ENCODE measurements at regions not wholly inside any gene's neighbourhood (a gene's known extent, or its start where the extent isn't known, plus 50 kb on each side); places are given as distances from the start of the nearest gene placed in this dataset.

DNA sequence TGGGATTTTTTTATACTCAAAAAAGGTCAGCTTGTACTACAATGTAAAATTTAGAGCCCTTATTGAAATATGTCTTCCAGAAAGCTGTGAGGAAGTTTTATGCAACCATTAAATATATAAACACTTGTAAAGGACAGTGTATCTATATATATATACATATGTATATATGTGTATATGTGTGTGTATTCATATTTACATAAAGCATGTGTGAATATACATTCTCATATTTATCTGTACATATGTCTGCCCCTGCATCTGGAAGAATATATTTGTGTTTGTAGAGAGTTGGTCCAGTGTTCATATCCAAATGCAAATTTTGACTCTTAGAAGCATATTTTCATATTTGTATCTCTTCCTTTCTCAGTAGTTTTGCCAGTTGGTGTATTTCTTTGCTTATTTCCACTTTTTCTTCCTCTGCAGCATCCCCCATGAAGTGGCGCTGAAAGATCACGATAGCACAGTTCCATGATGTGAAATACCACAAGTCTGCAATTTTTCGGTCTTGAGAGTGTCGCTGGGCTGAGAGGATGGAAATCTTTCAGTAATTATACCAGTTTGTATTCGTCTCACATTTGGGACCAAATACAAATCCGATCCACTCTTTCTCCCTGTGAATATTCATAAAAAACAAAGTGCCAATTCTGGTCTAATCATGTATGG, 311.7 kb upstream of the DPH6 start:
- no peak for DNase-seq (ENCODE audit: low read depth)

DNA sequence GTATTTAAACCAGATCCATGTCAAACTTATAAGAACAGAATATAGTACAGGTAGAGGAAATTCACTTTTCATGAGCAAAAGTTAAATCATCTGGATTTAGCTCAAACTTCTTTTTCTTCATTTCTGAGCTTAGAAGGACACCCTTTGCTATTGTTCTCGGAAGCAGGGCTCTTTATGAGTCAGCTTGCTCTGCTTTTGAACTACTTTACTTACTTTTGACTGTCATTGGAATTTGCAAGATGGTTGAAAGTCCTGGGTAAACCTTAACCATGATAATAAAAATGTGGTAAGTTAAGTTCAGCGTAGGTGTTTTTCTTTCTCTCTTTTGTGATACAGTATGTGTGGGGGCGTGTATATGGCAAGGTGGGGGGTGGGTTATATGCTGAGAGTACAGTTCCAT, 312.7 kb upstream of the DPH6 start:
- DNase-seq (ENCODE audit: low read depth): no peak

DNA sequence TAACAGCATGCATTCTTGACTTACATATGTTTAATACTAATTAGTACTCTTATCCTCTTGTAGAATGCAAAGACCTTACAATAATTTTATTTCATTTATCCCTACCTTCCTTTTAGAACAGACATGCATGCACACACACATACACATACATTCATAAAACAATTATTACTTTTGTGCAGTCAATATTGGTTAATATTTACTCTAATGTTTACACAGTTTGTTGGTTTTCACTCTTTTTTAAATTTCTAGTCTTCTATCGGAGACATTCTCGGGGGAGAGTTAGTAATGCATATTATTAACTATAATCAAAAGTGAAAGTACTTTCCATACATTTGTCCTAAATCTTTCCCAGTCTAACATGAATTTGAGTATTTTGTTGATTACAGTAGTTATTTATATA, 317.7 kb upstream of the DPH6 start:
- no peak for DNase-seq (ENCODE audit: low read depth)

DNA sequence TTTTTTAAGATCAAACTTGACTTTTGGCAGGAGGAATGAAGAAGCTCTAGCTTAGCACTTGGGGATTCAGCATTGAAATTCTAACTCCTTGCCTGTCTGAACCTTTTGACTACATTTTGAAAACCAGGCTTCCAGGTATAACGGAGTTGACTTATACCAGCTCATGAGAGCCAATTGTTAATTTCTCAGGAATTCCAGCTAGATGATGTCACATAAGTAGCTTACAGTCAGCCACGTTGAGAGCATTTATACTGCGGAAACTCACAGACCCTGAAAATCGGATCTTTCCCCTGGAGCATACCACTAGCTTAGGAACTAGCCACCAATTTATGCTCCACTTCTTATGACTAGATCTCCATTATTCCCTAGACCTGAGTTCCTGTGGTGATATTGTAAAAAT, 321.4 kb upstream of the DPH6 start:
- no peak for DNase-seq (ENCODE audit: low read depth)

DNA sequence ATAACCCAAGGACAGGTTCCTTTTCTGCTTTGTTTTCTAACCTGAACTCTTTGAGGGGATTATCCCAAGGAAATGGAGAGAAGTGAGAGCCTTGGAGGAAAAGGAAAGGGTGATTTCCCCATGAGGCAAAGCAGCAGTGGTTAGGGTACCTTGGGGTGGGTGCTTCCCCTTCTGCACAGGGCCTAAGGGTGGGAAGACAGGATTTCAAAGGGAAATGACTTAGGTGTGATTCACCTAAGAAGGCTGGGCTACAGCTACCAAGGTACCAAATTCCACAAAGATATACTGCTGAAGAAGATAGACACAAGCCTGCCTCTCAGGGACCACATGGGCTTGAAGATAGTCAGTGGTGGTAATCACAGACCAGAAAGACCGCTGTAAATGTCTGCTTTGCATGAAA, 325.3 kb upstream of the DPH6 start:
- no peak for DNase-seq (ENCODE audit: low read depth)

DNA sequence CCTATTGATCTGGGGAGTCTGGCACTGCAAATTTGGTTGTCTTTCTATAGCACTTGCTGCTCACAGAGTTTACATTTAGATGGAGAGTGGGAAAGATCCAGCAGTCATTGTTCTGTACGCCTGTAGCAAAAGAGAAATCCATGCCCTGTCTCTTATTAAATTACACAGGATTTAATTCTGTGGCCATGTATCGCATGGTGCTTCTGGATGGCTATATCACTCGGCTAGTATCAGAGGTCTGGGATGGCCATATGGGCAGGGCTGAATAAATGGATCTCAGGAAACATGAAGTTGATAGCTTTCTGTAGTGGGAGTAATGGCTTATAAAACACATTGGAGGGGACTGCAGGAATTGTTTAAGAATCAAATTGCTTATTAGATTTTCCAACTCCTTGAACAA, 325.8 kb upstream of the DPH6 start:
- no peak for DNase-seq (ENCODE audit: low read depth)

DNA sequence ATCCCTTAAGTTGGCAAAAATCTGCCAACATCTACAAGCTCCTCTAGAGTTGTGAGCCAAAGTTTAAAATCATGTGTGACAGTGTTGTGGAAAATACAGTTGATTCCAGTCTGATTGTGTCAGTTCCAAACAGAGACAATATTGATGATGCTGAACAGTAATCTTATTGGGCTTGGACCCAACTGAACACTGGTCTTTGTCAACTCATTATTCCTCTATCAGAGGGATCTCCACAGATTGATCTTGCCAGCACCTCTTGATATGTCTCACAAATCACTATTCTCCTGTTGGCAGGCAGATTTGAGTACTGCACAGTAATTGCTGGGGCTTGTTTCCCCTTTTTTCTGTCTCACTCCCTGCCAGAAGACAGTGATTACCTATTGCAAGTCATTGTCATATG, 326.6 kb upstream of the DPH6 start:
- no peak for DNase-seq (ENCODE audit: low read depth)

DNA sequence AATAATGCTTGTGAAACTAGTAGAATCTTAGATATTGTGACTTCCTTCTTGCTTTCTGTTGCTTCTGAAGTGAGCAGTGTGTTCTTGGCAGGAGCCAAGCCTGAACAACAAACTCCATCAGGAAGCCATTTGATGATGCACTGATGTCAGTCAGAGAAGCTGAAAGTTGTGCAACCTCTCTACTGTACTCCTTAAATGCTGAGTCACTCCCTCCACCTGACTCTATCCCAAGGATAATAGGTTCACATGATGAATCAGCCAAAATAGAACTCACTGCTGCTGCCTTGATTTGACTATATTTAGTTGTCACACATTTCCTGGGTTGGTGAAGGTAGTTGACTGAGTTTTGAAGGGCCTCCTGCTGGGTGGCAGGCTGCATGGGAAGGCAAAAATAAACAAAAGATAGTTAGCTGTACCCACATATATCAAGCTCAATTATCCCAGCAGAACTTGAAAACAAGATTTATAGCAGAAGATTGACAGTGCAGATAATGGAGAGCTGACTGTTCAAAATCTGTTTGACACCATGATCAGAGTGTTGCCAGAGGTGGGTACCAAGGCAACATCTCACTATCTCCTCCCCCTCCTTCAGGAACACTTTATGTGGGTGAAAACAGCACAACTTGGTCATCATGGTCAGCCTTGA, 328.4 kb upstream of the DPH6 start:
- no peak for DNase-seq (ENCODE audit: low read depth)

DNA sequence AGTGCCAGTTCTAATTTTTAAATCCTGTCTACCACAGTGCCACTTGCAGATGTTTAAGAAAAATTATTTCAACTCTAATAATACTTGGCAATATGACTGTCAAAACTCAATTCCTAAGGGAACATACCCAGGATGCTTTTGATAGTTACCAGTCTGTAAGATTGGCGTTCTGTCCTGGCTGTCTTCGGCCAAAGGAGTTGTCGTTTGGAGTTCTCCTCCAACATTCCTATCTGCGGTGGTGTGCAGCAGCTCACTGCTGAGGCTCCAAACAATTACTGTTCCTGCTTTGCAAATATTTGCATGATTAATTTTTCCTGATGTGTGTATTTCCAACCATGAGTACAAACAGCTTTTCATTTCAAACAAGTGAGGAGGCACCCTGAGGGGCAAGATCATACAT, 330.8 kb upstream of the DPH6 start:
- no peak for DNase-seq (ENCODE audit: low read depth)

DNA sequence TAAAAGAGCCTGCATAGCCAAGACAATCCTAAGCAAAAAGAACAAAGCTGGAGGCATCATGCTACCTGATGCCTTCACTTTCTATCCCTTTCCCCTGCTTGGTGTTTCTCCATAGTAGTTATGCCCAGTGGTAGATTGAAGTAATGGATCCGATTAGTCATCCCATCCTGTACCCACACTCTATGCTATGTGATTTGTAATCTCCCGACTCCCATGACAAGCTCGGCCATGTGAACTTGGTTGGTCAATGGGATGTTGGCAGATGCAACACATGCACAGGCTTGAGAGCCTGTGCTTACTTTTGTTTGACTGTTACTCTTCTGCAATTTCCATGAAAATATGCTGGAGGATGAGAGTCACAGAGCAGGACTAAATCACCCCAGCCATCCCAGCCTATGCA, 334.9 kb upstream of the DPH6 start:
- DNase-seq (ENCODE audit: low read depth): no peak

DNA sequence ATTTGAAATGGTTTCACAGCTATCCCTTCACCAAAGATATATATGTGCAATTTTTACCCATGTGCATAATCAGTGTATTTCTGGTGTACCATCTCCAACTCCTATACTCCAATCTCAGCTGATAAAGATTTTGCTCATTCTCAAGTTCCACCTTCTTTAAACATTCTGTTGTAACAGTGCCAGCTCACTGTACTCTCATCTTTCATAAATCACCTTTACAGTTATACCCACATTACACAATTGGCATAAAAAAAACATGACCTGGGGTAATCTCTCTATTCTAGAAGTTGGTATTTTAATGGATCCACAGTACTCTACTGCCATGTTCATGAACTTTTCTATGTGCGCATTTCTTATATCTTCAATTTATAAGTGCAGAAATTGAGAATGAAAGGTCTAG, 339.9 kb upstream of the DPH6 start:
- no peak for DNase-seq (ENCODE audit: low read depth)

DNA sequence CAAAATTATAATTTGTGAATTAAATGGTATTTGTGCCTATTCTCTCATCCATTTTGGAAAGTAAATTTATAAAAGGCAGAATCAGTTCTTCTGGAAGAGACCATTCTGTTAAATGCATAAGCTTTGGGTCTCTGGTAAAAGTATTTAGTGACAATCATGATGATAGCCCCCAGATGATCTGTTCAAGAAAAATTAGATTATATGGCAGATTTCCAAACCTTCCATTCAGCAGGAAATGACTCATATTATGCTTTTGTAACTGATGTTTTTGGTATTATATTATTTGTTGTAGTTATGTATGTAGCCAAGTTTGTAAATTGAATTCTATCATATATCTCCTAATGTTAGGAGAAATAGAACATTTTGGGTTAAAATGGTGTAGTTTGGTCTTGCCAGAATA, 340.8 kb upstream of the DPH6 start:
- DNase-seq (ENCODE audit: low read depth): no peak

DNA sequence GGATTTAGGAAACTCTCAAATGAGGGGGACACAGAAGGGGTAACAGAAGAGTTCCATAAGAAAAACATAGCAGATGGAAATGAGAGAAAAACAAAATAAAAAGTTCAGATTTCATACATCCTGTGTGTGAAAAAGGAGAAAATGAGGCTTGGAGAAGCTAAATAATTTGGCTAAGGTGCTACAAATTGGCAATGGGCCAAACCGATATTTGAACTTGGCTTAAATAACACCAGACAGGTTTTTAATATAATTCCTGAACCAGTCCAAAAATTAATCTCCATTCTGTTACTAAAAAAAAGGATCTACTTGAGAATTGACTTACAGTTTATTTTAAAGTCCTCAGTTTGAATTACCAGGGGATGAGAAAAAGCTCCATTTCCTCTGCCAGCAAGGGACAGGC, 342.9 kb upstream of the DPH6 start:
- DNase-seq (ENCODE audit: low read depth): no peak

DNA sequence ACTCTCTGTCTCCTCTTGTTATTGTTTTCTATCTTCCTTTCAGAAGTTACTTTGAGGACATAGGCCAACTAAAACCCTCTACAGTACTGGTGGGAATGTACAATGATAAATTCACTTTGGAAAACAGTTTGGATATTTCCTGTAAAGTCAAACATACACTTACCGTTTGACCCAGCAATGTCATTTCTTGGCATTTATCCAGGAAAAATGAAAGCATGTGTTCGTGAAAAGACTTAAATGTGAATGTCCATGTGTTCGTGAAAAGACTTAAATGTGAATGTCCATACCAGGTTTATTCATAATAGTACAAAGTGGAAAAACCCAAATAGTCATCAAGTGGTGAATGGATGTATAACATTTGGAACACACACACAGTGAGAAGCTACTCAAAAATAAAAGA, 361.5 kb upstream of the DPH6 start:
- DNase-seq (ENCODE audit: low read depth): no peak

DNA sequence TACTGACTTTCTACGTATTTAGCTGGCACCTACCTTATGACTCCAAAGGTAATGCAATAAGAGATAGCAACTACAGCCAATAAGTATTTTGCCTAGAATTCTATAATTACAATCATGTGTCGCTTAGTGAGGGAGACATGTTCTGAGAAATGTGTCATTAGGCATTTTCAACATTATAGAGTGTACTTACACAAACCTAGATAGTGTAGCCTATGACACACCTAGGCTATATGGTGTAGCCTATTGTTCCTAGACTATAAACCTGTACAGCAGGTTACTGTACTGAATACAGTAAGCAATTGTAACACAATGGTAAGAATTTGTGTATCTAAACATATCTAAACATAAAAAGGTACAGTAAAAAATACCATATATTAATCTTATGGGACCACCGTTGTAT, 363.4 kb upstream of the DPH6 start:
- no peak for DNase-seq (ENCODE audit: low read depth)

DNA sequence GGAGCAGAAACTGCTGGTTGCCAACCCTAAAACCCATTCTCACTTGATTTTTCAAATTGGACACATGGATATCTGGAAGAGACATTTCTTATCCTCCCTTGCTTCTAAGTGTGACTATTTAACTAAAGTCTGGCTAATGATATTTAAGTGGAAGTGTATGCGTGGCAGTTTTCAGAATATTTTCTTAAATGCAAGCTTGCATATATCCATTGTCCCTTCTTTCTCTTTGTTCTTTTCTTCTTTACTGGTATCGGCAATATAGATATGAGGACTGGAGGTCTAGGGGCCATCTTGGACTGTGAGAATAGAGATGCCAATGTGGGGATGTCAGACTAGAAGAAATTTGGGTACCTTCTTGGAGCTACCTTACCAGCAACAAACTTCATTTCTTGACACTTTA, 364.3 kb upstream of the DPH6 start:
- DNase-seq (ENCODE audit: low read depth): no peak

DNA sequence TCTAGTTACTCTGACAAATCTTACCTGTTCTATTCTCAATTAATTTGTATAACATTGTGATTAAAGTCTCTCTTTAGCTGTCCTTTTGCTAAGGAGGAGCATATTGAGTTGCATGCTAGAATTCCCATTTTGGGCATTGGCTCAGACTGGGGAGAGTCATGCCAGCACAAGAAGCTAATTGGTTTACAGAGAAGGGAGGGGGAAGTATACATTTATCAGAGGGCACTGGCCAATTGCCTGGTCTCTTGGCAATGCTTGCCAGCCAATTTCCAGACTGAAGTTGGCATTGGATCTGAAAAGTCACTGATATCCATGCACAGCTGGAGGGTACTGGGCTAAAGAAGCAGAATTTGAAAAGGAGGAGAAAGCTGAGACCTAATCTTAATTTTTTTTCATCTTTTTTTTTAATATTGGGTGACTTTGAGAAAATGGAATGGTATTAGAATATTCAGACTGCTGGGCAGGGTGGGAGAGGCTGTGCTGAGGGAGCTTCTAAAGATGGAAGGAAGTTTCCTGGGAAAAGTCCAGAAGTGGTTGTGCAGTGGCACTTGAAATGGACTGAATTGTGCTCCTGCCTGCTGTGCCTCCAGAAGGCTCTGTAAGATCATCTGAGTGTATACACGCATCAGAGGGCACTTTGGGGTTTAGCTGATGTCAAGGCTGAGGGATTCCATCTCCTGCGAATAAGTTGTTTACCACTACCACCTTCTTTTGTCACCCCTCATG, 365.2 kb upstream of the DPH6 start:
- DNase-seq (ENCODE audit: low read depth): no peak

DNA sequence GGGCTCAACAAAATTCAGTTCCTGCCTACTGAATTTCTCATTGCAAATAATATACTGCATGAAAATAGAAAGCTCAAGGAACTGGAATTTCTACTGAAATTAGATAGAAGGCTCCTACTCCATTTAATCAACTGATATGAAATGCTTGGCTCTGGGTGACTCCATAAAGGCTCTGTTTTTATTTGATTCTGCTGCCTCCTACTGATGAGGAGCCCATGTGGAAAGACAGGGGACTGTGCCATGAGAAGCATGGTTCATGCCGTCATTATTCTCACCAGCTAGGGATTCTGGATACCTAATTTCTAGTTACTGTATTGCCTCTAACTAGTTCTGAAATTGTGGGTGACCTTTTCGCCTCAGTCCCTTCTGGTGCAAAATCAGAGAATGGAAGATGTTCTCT, 366.2 kb upstream of the DPH6 start:
- DNase-seq (ENCODE audit: low read depth): no peak

DNA sequence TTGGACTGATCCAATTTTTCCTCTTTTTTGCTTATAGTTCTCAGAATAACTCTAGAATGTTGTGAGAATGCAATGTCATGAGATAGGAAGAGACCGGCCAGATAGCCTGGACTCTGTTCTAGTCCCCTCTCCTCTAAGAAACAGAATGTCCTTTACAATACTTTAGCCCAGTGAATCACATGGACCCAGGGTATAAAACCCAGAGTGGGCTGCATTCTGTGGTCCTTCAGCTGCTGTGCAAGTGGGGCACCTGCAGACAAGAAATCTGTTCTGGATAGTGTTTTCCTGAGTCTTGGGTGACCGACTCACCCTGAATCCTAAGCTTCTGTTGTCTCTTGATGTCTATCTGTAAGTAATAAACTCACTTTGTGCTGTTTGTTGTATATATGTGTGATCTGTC, 368.6 kb upstream of the DPH6 start:
- DNase-seq (ENCODE audit: low read depth): no peak

DNA sequence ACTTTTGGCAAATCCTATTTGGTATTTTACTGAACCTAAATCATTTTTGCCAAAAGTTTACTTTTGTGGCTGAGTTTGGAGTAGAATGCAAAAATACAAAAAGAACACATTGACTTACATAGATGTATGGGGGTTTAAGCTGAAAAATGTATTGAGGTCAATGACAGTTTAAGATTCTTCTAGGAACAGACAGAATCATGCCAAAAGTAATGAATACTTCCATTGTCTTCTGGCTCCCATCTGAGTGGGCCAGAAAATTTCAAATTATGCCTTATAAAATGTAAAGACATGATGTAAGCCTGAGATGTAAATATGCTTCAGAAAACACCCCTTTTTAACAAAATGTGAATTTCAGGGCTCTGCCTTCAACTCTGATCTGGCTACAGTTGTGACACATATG, 375.1 kb upstream of the DPH6 start:
- DNase-seq (ENCODE audit: low read depth): no peak

DNA sequence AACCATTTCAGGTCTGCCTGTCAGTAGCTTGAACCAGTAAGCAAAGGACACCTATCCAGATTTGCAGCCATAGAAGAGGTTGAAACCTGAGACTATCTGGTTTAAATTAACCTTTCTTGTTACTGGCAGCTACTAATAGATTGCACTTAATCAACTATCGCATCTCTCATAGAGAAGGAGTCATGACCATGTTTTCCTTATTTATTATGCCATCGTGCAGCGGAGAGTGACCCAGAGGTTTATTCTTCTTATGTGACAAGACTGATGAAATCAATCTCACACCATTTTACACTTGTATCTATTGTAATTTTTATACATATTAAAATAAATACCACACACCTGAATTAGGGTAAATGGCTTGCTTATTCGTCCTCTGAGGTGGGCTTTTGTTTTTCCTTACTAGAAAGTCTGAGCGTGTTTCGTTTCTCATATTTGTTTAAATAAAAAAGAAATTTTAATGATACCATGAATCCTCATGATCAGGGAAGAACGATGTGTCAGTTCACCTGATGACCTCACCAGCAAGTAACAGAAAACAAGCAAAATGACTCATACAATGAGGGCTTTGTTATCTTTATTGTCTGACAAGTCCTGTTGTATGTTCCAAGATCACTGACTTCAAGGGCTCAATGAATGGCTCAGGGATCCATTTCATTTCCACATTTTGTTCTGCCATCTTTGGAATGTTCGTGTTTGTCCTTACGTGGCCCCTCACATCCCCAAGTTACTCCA, 379.5 kb upstream of the DPH6 start:
- DNase-seq (ENCODE audit: low read depth): no peak

DNA sequence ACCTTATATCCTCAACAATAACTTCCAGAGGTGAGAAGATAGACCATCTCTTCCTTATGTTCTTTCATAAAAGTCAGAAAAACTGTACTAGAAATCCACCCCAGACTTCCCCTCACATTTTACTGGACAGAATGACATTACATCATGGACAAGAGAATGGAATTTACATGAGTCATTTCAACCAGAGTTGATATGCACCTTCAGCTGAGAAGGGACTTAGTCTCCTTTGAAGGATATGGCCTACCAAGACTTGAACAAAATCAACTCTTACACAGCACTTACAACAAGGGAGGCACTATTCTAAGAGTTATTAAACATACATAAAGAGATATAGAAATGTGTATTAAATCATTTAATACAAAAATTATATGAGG, 380.0 kb upstream of the DPH6 start:
- DNase-seq (ENCODE audit: low read depth): no peak

DNA sequence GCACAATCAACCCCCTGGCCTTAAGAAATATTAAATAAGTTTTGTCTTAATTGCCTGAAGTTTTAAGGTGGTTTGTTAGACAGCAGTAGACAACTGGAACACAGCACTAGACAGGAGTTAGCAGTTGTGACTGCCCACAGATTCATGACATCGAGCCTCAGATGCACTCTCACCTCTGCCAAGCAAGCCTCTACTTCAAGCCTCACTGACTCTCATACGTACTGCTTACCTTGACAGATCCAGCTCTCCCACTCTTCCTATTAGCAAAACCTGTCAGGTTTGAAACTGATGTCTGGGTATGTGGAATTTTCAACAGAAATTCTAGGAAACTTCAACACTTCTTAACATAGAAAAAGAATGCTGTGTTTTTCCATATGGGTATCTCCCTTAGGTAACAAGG, 382.9 kb upstream of the DPH6 start:
- DNase-seq (ENCODE audit: low read depth): no peak
